ENCODE measurements at regions not wholly inside any gene's neighbourhood (a gene's known extent, or its start where the extent isn't known, plus 50 kb on each side); places are given as distances from the start of the nearest gene placed in this dataset.

GRCh38 chr10:107880185-107880584, 715.7 kb upstream of the SORCS1 start:
- ChIA-PET CTCF (interaction anchor here (0.6 kb wide), 2 partner anchors 291 to 1060 kb away, joined by 3 read pairs; no protein-coding TSS in a partner anchor), POLR2A (no interaction called here)
- intact Hi-C loops (cut with micrococcal nuclease), result no loop called here
- no peaks in the 10 kb centered on the region for H3K4me1 Mint-ChIP-seq (ENCODE audit: insufficient read depth, unreplicated experiment)
- DNase-seq (ENCODE audit: unreplicated experiment), result no peak
- no peak for TF ChIP-seq CTCF (IDR thresholded peaks at IDR 0.05; ENCODE audit: unreplicated experiment)
- H3K4me3 Mint-ChIP-seq (ENCODE audit: unreplicated experiment), result no peak overlapping the region
- no TSS peak for BruUV-seq (replicated peaks)
- peaks cover 13% of the 10 kb centered on the region for H3K9me3 Mint-ChIP-seq (ENCODE audit: unreplicated experiment)
- no peaks in the 10 kb centered on the region for H3K27me3 Mint-ChIP-seq (ENCODE audit: insufficient read depth, unreplicated experiment)
- no peak overlapping the region for H3K27ac Mint-ChIP-seq (ENCODE audit: low read depth, unreplicated experiment)
- H3K36me3 Mint-ChIP-seq (ENCODE audit: insufficient read depth, unreplicated experiment), result no peaks in the 10 kb centered on the region

GRCh38 chr10:107873007-107873406, 708.5 kb upstream of the SORCS1 start:
- H3K4me1 Mint-ChIP-seq (ENCODE audit: insufficient read depth, unreplicated experiment), result no peaks in the 10 kb centered on the region
- ChIA-PET POLR2A (no interaction called here), CTCF (no interaction called here)
- no peak for DNase-seq (ENCODE audit: unreplicated experiment)
- BruUV-seq (replicated peaks), result no TSS peak
- no peak overlapping the region for H3K4me3 Mint-ChIP-seq (ENCODE audit: unreplicated experiment)
- intact Hi-C loops (cut with micrococcal nuclease), result no loop called here
- no peak overlapping the region for H3K27ac Mint-ChIP-seq (ENCODE audit: low read depth, unreplicated experiment)
- no peaks in the 10 kb centered on the region for H3K36me3 Mint-ChIP-seq (ENCODE audit: insufficient read depth, unreplicated experiment)
- TF ChIP-seq CTCF (IDR thresholded peaks at IDR 0.05; ENCODE audit: unreplicated experiment), result no peak
- H3K9me3 Mint-ChIP-seq (ENCODE audit: unreplicated experiment), result peaks cover 7% of the 10 kb centered on the region
- no peaks in the 10 kb centered on the region for H3K27me3 Mint-ChIP-seq (ENCODE audit: insufficient read depth, unreplicated experiment)

GRCh38 chr10:107865691-107866090, 701.2 kb upstream of the SORCS1 start:
- H3K4me1 Mint-ChIP-seq (ENCODE audit: insufficient read depth, unreplicated experiment), result no peaks in the 10 kb centered on the region
- no peak overlapping the region for H3K27ac Mint-ChIP-seq (ENCODE audit: low read depth, unreplicated experiment)
- no peaks in the 10 kb centered on the region for H3K9me3 Mint-ChIP-seq (ENCODE audit: unreplicated experiment)
- intact Hi-C loops (cut with micrococcal nuclease), result no loop called here
- no peak for DNase-seq (ENCODE audit: unreplicated experiment)
- CTCF ChIA-PET, result interaction anchor here (0.6 to 1.1 kb wide), 2 partner anchors 48 to 52 kb away, joined by 3 to 4 read pairs; no protein-coding TSS in a partner anchor
- TF ChIP-seq CTCF (IDR thresholded peaks at IDR 0.05; ENCODE audit: unreplicated experiment), result no peak
- BruUV-seq (replicated peaks), result no TSS peak
- no peak overlapping the region for H3K4me3 Mint-ChIP-seq (ENCODE audit: unreplicated experiment)
- no peaks in the 10 kb centered on the region for H3K27me3 Mint-ChIP-seq (ENCODE audit: insufficient read depth, unreplicated experiment)
- H3K36me3 Mint-ChIP-seq (ENCODE audit: insufficient read depth, unreplicated experiment), result no peaks in the 10 kb centered on the region
- POLR2A ChIA-PET, result interaction anchor here (1.5 kb wide), 1 partner anchor 10 kb away, joined by 3 read pairs; no protein-coding TSS in a partner anchor

- DNase-seq (ENCODE audit: unreplicated experiment), result no peak
- Mint-ChIP-seq H3K27ac (ENCODE audit: low read depth, unreplicated experiment) (no peak overlapping the region), H3K4me1 (ENCODE audit: insufficient read depth, unreplicated experiment) (no peaks in the 10 kb centered on the region), H3K36me3 (ENCODE audit: insufficient read depth, unreplicated experiment) (no peaks in the 10 kb centered on the region), H3K27me3 (ENCODE audit: insufficient read depth, unreplicated experiment) (no peaks in the 10 kb centered on the region), H3K4me3 (ENCODE audit: unreplicated experiment) (no peak overlapping the region), H3K9me3 (ENCODE audit: unreplicated experiment) (no peaks in the 10 kb centered on the region)
- CTCF ChIA-PET, result interaction anchor here (1.3 to 1.9 kb wide), 3 partner anchors 11 to 1153 kb away, joined by 4 read pairs; no protein-coding TSS in a partner anchor
- intact Hi-C loops (cut with micrococcal nuclease), result no loop called here
- BruUV-seq (replicated peaks), result no TSS peak
- POLR2A ChIA-PET, result no interaction called here
- no peak for TF ChIP-seq CTCF (IDR thresholded peaks at IDR 0.05; ENCODE audit: unreplicated experiment)
These were observed 694.6 kb upstream of the SORCS1 start for GRCh38 chr10:107859065-107859464.

All from MCF 10A (cell line).